HFFc6 (cell line): ENCODE measurements at regions not wholly inside any gene's neighbourhood (a gene's known extent, or its start where the extent isn't known, plus 50 kb on each side); places are given as distances from the start of the nearest gene placed in this dataset.

Experiments
- DNase-seq: peaks from one replicate; pipeline ENCODE4 v3.0.0-alpha.2; 2018
- H3K27ac Mint-ChIP-seq: 2 replicates; pipeline ENCODE4 v1.8.0; 2020; ENCODE audit warnings: mild to moderate bottlenecking, mixed read lengths
- H3K27me3 Mint-ChIP-seq: 2 replicates; pipeline ENCODE4 v1.8.0; 2021; ENCODE audit warnings: mild to moderate bottlenecking, moderate library complexity, mixed read lengths; ENCODE audit not compliant: insufficient read depth
- H3K36me3 Mint-ChIP-seq: 2 replicates; pipeline ENCODE4 v1.8.0; 2021; ENCODE audit warnings: low read depth, mixed read lengths
- H3K4me1 Mint-ChIP-seq: 2 replicates; pipeline ENCODE4 v1.8.0; 2020; ENCODE audit warnings: low read depth, mixed read lengths
- H3K4me3 Mint-ChIP-seq: 2 replicates; pipeline ENCODE4 v1.8.0; 2020; ENCODE audit warnings: mild to moderate bottlenecking, moderate library complexity, mixed read lengths
- H3K9me3 Mint-ChIP-seq: 2 replicates; pipeline ENCODE4 v1.8.0; 2020; ENCODE audit warnings: mild to moderate bottlenecking, mixed read lengths
- CTCF ChIP-seq: fragments of 200-600 bp; sonication (generic); IDR thresholded peaks from 2 replicates; pipeline ENCODE4 v1.5.0; 2021; ENCODE audit warnings: antibody characterized with exemption, mild to moderate bottlenecking

- H3K4me3 Mint-ChIP-seq, result no peak overlapping the region
- no peak for TF ChIP-seq CTCF
- H3K36me3 Mint-ChIP-seq, result 0 out of 2 replicates have a peak, but pooled peaks cover 2% of the 10 kb centered on the region
- peaks cover 20% of the 10 kb centered on the region for H3K27me3 Mint-ChIP-seq
- no peak overlapping the region for H3K27ac Mint-ChIP-seq
- H3K9me3 Mint-ChIP-seq, result peaks cover 2% of the 10 kb centered on the region; the same call in 1 of the 2 replicates
- H3K4me1 Mint-ChIP-seq, result peaks cover 52% of the 10 kb centered on the region
- DNase-seq, result no peak
These were observed 71.0 kb downstream of the UCHL1 start for GRCh38 chr4:41327770-41328169.

- Mint-ChIP-seq H3K27me3 (peaks cover 19% of the 10 kb centered on the region), H3K27ac (no peak overlapping the region), H3K9me3 (peaks cover 4% of the 10 kb centered on the region; the same call in 1 of the 2 replicates), H3K4me3 (no peak overlapping the region), H3K4me1 (peaks cover 51% of the 10 kb centered on the region), H3K36me3 (0 out of 2 replicates have a peak, but pooled peaks cover 4% of the 10 kb centered on the region)
- no peak for DNase-seq
- no peak for TF ChIP-seq CTCF
These were observed 72.6 kb downstream of the UCHL1 start for GRCh38 chr4:41329361-41329760.

- Mint-ChIP-seq H3K27me3 (peaks cover 17% of the 10 kb centered on the region), H3K27ac (no peak overlapping the region), H3K4me1 (peaks cover 34% of the 10 kb centered on the region), H3K4me3 (peak overlapping the region; percentile 1; the same call in 1 of the 2 replicates), H3K9me3 (peaks cover 4% of the 10 kb centered on the region; the same call in 1 of the 2 replicates), H3K36me3 (0 out of 2 replicates have a peak, but pooled peaks cover 4% of the 10 kb centered on the region)
- TF ChIP-seq CTCF, result no peak
- DNase-seq, result no peak
These were observed 74.5 kb downstream of the UCHL1 start for GRCh38 chr4:41331224-41331623.

- no peak for DNase-seq
- H3K36me3 Mint-ChIP-seq, result 0 out of 2 replicates have a peak, but pooled peaks cover 4% of the 10 kb centered on the region
- peaks cover 33% of the 10 kb centered on the region for H3K4me1 Mint-ChIP-seq
- peaks cover 13% of the 10 kb centered on the region for H3K27me3 Mint-ChIP-seq
- peak overlapping the region; percentile 5; the same call in 1 of the 2 replicates for H3K4me3 Mint-ChIP-seq
- peak overlapping the region; percentile 31; the same call in 1 of the 2 replicates for H3K27ac Mint-ChIP-seq
- peaks cover 4% of the 10 kb centered on the region; the same call in 1 of the 2 replicates for H3K9me3 Mint-ChIP-seq
- no peak for TF ChIP-seq CTCF
These were observed 75.9 kb downstream of the UCHL1 start for GRCh38 chr4:41332510-41333054.

- peaks cover 4% of the 10 kb centered on the region; the same call in 1 of the 2 replicates for H3K9me3 Mint-ChIP-seq
- H3K36me3 Mint-ChIP-seq, result 0 out of 2 replicates have a peak, but pooled peaks cover 4% of the 10 kb centered on the region
- TF ChIP-seq CTCF, result no peak
- DNase-seq, result no peak
- peaks cover 35% of the 10 kb centered on the region for H3K4me1 Mint-ChIP-seq
- peaks cover 9% of the 10 kb centered on the region for H3K27me3 Mint-ChIP-seq
- no peak overlapping the region for H3K27ac Mint-ChIP-seq
- no peak overlapping the region for H3K4me3 Mint-ChIP-seq
These were observed 77.5 kb downstream of the UCHL1 start for GRCh38 chr4:41334182-41334581.
